ENCODE measurements at regions not wholly inside any gene's neighbourhood (a gene's known extent, or its start where the extent isn't known, plus 50 kb on each side); places are given as distances from the start of the nearest gene placed in this dataset.
A peak's percentile ranks its signal among the peaks of the same experiment; 100 is the strongest.

DNA sequence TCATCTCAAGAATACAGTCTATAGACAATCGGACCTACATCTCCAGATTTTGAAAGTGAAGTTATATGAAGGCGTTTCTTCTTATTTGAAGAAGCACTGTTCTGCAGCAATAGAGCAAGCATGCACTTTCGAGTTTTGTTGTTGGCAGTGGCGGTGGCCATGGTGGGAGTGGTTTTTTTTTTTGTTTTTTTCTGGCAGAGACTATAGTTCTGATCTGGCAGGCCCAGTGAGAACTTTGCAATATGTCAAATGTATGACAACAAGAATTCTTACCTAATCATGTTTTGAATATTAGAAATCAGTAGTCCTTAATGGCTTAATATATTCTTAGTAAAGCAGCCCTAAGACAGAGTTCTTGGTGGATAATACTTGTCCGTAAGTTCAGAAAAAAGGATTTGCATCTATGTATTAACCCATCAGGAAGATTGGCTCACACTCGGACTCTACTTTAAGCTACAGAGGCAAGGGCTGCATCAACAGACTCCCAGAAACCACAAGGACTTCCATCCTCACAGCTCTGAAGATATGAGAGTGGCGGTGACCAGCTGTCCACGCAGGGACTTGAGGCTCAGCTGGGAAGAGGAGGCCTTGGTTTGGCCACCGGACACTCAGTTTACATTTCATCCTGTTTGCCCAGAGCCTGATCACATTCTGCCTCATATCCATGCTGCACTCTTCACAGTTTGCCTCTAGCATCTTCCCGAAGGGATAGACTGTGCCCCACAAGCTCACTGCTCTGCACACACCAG lies 124.1 kb upstream of the THBS1 start:
- Histone ChIP-seq H3K9ac (ENCODE audit: low read length) (no peak overlapping the region), H3K4me1 (ENCODE audit: control insufficient read depth, insufficient read depth, low read length) (no peaks in the 10 kb centered on the region), H3K9me3 (ENCODE audit: control insufficient read depth, low read length) (no peaks in the 10 kb centered on the region), H3K27me3 (ENCODE audit: control insufficient read depth, insufficient read depth, low read length) (no peaks in the 10 kb centered on the region), H3K4me3 (ENCODE audit: low read length) (no peak overlapping the region), H3K36me3 (ENCODE audit: control insufficient read depth, insufficient read depth, low read length) (no peaks in the 10 kb centered on the region)

DNA sequence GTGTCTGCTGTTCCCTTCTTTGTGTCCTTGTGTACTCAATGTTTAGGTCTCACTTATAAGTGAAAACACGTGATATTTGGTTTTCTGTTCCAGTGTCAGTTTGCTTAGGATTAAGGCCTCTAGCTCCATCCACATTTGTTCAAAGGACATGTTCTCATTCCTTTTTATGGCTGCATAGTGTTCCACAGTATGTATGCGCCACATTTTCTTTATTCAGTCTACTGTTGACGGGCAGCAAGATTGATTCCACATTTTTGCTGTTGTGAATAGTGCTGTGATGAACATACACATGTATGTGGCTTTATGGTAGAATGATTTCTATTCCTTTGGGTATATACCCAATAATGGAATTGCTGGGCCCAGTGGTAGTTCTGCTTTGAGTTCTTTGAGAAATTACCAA lies 122.7 kb upstream of the THBS1 start:
- H3K27me3 ChIP-seq (ENCODE audit: control insufficient read depth, insufficient read depth, low read length), result no peaks in the 10 kb centered on the region
- no peak overlapping the region for H3K4me3 ChIP-seq (ENCODE audit: low read length)

GRCh38 chr15:39459548-39459947 lies 121.3 kb upstream of the THBS1 start:
- H3K9me3 ChIP-seq (ENCODE audit: control insufficient read depth, low read length), result no peaks in the 10 kb centered on the region
- H3K36me3 ChIP-seq (ENCODE audit: control insufficient read depth, insufficient read depth, low read length), result no peaks in the 10 kb centered on the region
- H3K4me3 ChIP-seq (ENCODE audit: low read length), result no peak overlapping the region
- no peaks in the 10 kb centered on the region for H3K4me1 ChIP-seq (ENCODE audit: control insufficient read depth, insufficient read depth, low read length)
- no peaks in the 10 kb centered on the region for H3K27me3 ChIP-seq (ENCODE audit: control insufficient read depth, insufficient read depth, low read length)
- no peak overlapping the region for H3K9ac ChIP-seq (ENCODE audit: low read length)

More for the DNA sequence above, 122.7 kb upstream of the THBS1 start:
- H3K36me3 ChIP-seq (ENCODE audit: control insufficient read depth, insufficient read depth, low read length), result no peaks in the 10 kb centered on the region
- H3K9me3 ChIP-seq (ENCODE audit: control insufficient read depth, low read length), result no peaks in the 10 kb centered on the region
- no peak overlapping the region for H3K9ac ChIP-seq (ENCODE audit: low read length)
- H3K4me1 ChIP-seq (ENCODE audit: control insufficient read depth, insufficient read depth, low read length), result no peaks in the 10 kb centered on the region

GRCh38 chr15:39460748-39461147 lies 120.1 kb upstream of the THBS1 start:
- no peaks in the 10 kb centered on the region for H3K36me3 ChIP-seq (ENCODE audit: control insufficient read depth, insufficient read depth, low read length)

GRCh38 chr15:39461536-39462130 lies 119.2 kb upstream of the THBS1 start:
- no peaks in the 10 kb centered on the region for H3K27me3 ChIP-seq (ENCODE audit: control insufficient read depth, insufficient read depth, low read length)
- H3K9ac ChIP-seq (ENCODE audit: low read length), result no peak overlapping the region
- H3K4me3 ChIP-seq (ENCODE audit: low read length), result no peak overlapping the region
- H3K36me3 ChIP-seq (ENCODE audit: control insufficient read depth, insufficient read depth, low read length), result no peaks in the 10 kb centered on the region
- no peaks in the 10 kb centered on the region for H3K9me3 ChIP-seq (ENCODE audit: control insufficient read depth, low read length)
- H3K4me1 ChIP-seq (ENCODE audit: control insufficient read depth, insufficient read depth, low read length), result no peaks in the 10 kb centered on the region

More at GRCh38 chr15:39460748-39461147, 120.1 kb upstream of the THBS1 start:
- H3K9ac ChIP-seq (ENCODE audit: low read length), result no peak overlapping the region
- H3K4me1 ChIP-seq (ENCODE audit: control insufficient read depth, insufficient read depth, low read length), result no peaks in the 10 kb centered on the region
- H3K27me3 ChIP-seq (ENCODE audit: control insufficient read depth, insufficient read depth, low read length), result no peaks in the 10 kb centered on the region
- no peak overlapping the region for H3K4me3 ChIP-seq (ENCODE audit: low read length)
- no peaks in the 10 kb centered on the region for H3K9me3 ChIP-seq (ENCODE audit: control insufficient read depth, low read length)

DNA sequence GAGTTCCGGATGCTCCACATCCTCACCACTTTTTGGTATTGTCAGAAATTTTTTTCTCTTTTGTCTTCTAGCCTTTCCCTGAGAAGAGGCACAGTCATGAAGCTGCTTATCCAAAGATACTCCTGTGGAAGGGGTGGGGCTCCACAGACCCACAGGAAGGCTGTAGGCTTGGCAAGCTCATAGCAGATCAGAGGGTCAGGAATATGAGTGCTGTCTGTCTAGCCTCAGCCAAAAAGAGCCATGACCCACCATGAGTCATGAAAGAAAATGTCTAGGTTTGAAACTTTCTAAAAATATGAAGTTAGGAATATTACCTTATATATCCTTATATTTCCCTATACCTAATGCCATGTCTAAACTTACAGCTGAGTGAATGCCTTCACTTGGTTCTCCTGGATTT lies 118.2 kb upstream of the THBS1 start:
- Histone ChIP-seq H3K9me3 (ENCODE audit: control insufficient read depth, low read length) (no peaks in the 10 kb centered on the region), H3K4me3 (ENCODE audit: low read length) (no peak overlapping the region), H3K9ac (ENCODE audit: low read length) (no peak overlapping the region), H3K36me3 (ENCODE audit: control insufficient read depth, insufficient read depth, low read length) (no peaks in the 10 kb centered on the region), H3K4me1 (ENCODE audit: control insufficient read depth, insufficient read depth, low read length) (peaks cover 6% of the 10 kb centered on the region), H3K27me3 (ENCODE audit: control insufficient read depth, insufficient read depth, low read length) (no peaks in the 10 kb centered on the region)

DNA sequence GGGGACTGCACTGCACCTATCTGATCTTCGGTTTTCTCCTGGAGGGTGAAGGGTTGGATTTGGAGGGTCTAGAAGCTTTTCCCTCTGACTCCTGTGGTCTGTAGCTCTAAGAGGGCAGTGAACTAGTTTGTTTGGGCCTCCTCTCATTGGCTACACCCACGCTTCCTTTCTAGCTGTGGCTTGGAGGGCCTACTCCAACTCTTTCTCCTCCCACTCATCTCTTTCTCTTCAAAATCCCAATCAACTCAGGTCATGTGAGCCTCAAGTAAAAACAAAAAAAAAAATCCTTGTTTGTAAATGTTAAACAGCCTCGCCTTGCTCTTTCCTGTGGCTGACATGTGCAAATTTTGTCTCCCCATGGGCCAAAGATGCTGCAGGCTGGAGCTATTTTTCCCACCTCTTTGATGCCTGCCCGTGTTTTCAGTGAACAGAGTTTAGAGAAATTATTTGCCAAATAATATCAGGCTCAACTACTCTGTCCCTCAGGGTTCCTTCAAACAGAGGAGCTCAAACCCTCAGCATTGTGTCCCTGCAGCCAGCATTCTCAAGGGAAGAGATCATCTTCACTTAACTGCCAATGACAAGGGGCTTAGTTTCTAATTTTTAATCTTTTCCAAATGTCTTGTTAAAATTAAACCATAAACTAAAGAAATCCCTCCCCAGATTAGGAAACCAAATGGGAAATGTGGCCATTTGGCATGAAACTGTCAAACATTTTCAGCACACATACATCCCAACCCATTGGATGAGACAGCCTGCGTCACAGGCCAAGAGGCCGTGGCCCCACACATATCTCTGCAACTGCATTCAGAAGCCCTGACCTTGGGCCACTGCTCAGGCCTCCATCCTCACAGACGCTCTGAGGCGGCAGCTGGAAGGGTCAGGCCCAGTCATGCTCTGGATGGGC lies 114.8 kb upstream of the THBS1 start:
- peak overlapping the region; percentile 25 for H3K9ac ChIP-seq (ENCODE audit: low read length)

DNA sequence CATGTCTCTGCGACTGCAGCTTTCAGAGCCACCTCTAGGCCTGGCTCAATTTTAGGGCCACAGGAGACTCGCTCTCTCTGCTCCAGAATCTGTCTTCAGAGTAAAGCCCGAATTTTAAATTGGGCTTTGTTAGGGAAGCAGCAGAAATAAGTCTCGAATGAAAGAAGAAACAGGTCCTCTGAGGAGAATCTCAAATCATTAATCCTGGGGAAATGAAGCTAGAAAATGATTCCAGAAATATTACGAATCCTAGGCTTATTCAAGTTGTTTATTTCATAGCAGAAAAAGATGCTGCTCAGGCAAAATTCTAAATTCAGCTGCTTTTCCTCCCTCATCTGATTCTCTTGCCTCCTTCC lies 114.2 kb upstream of the THBS1 start:
- no peaks in the 10 kb centered on the region for H3K36me3 ChIP-seq (ENCODE audit: control insufficient read depth, insufficient read depth, low read length)
- peak overlapping the region; percentile 25 for H3K9ac ChIP-seq (ENCODE audit: low read length)
- no peak overlapping the region for H3K4me3 ChIP-seq (ENCODE audit: low read length)
- no peaks in the 10 kb centered on the region for H3K27me3 ChIP-seq (ENCODE audit: control insufficient read depth, insufficient read depth, low read length)
- H3K9me3 ChIP-seq (ENCODE audit: control insufficient read depth, low read length), result no peaks in the 10 kb centered on the region
- peaks cover 6% of the 10 kb centered on the region for H3K4me1 ChIP-seq (ENCODE audit: control insufficient read depth, insufficient read depth, low read length)

More for the DNA sequence above, 114.8 kb upstream of the THBS1 start:
- H3K4me1 ChIP-seq (ENCODE audit: control insufficient read depth, insufficient read depth, low read length), result peaks cover 6% of the 10 kb centered on the region
- no peaks in the 10 kb centered on the region for H3K9me3 ChIP-seq (ENCODE audit: control insufficient read depth, low read length)
- H3K27me3 ChIP-seq (ENCODE audit: control insufficient read depth, insufficient read depth, low read length), result no peaks in the 10 kb centered on the region
- no peaks in the 10 kb centered on the region for H3K36me3 ChIP-seq (ENCODE audit: control insufficient read depth, insufficient read depth, low read length)
- no peak overlapping the region for H3K4me3 ChIP-seq (ENCODE audit: low read length)

GRCh38 chr15:39468331-39468730 lies 112.5 kb upstream of the THBS1 start:
- H3K9ac ChIP-seq (ENCODE audit: low read length), result no peak overlapping the region

GRCh38 chr15:39468828-39469227 lies 112.1 kb upstream of the THBS1 start:
- Histone ChIP-seq H3K36me3 (ENCODE audit: control insufficient read depth, insufficient read depth, low read length) (no peaks in the 10 kb centered on the region), H3K27me3 (ENCODE audit: control insufficient read depth, insufficient read depth, low read length) (no peaks in the 10 kb centered on the region), H3K4me1 (ENCODE audit: control insufficient read depth, insufficient read depth, low read length) (peaks cover 12% of the 10 kb centered on the region), H3K9me3 (ENCODE audit: control insufficient read depth, low read length) (no peaks in the 10 kb centered on the region), H3K4me3 (ENCODE audit: low read length) (no peak overlapping the region), H3K9ac (ENCODE audit: low read length) (no peak overlapping the region)

More at GRCh38 chr15:39468331-39468730, 112.5 kb upstream of the THBS1 start:
- peaks cover 12% of the 10 kb centered on the region for H3K4me1 ChIP-seq (ENCODE audit: control insufficient read depth, insufficient read depth, low read length)
- no peaks in the 10 kb centered on the region for H3K27me3 ChIP-seq (ENCODE audit: control insufficient read depth, insufficient read depth, low read length)
- H3K36me3 ChIP-seq (ENCODE audit: control insufficient read depth, insufficient read depth, low read length), result no peaks in the 10 kb centered on the region
- no peaks in the 10 kb centered on the region for H3K9me3 ChIP-seq (ENCODE audit: control insufficient read depth, low read length)
- no peak overlapping the region for H3K4me3 ChIP-seq (ENCODE audit: low read length)

- Histone ChIP-seq H3K27me3 (ENCODE audit: control insufficient read depth, insufficient read depth, low read length) (no peaks in the 10 kb centered on the region), H3K36me3 (ENCODE audit: control insufficient read depth, insufficient read depth, low read length) (no peaks in the 10 kb centered on the region), H3K4me1 (ENCODE audit: control insufficient read depth, insufficient read depth, low read length) (peaks cover 10% of the 10 kb centered on the region), H3K9ac (ENCODE audit: low read length) (no peak overlapping the region), H3K9me3 (ENCODE audit: control insufficient read depth, low read length) (no peaks in the 10 kb centered on the region), H3K4me3 (ENCODE audit: low read length) (no peak overlapping the region)
These were observed 108.9 kb upstream of the THBS1 start for GRCh38 chr15:39471785-39472574.
